A204.1 (cell line): ENCODE measurements at regions not wholly inside any gene's neighbourhood (a gene's known extent, or its start where the extent isn't known, plus 50 kb on each side); places are given as distances from the start of the nearest gene placed in this dataset.

Experiments used
- FAIRE-seq: peaks from 2 replicates; lab custom pipeline; 2012; peaks lifted over from hg19 to GRCh38; lab: Jason Lieb, UNC

GRCh38 chr10:3951993-3952392, 167.0 kb upstream of the KLF6 start:
- no peak for FAIRE-seq

GRCh38 chr10:3950676-3951275, 165.8 kb upstream of the KLF6 start:
- FAIRE-seq = no peak

GRCh38 chr10:3949711-3950110, 164.7 kb upstream of the KLF6 start:
- no peak for FAIRE-seq

GRCh38 chr10:3948843-3949242, 163.8 kb upstream of the KLF6 start:
- no peak for FAIRE-seq

GRCh38 chr10:3946234-3947229, 161.5 kb upstream of the KLF6 start:
- no peak for FAIRE-seq

- no peak for FAIRE-seq
Observed at GRCh38 chr10:3945026-3945425, 160.0 kb upstream of the KLF6 start.

- no peak for FAIRE-seq
Observed at GRCh38 chr10:3944591-3944990, 159.6 kb upstream of the KLF6 start.

- no peak for FAIRE-seq
Observed at GRCh38 chr10:3943695-3944257, 158.8 kb upstream of the KLF6 start.

- FAIRE-seq = no peak
Observed at GRCh38 chr10:3942937-3943489, 158.0 kb upstream of the KLF6 start.

- FAIRE-seq = no peak
Observed at GRCh38 chr10:3941676-3942075, 156.7 kb upstream of the KLF6 start.

GRCh38 chr10:3936422-3937040, 151.5 kb upstream of the KLF6 start:
- no peak for FAIRE-seq

GRCh38 chr10:3935933-3936359, 150.9 kb upstream of the KLF6 start:
- no peak for FAIRE-seq

- FAIRE-seq = no peak
Observed at GRCh38 chr10:3935141-3935540, 150.1 kb upstream of the KLF6 start.

GRCh38 chr10:3933733-3934132, 148.7 kb upstream of the KLF6 start:
- FAIRE-seq = no peak

GRCh38 chr10:3932597-3933375, 147.8 kb upstream of the KLF6 start:
- FAIRE-seq = no peak

GRCh38 chr10:3931901-3932300, 146.9 kb upstream of the KLF6 start:
- no peak for FAIRE-seq

GRCh38 chr10:3931224-3931623, 146.2 kb upstream of the KLF6 start:
- no peak for FAIRE-seq

- FAIRE-seq = no peak
Observed at GRCh38 chr10:3928569-3928968, 143.6 kb upstream of the KLF6 start.

GRCh38 chr10:3928078-3928477, 143.1 kb upstream of the KLF6 start:
- no peak for FAIRE-seq

GRCh38 chr10:3926675-3927525, 141.9 kb upstream of the KLF6 start:
- no peak for FAIRE-seq

GRCh38 chr10:3926258-3926657, 141.2 kb upstream of the KLF6 start:
- no peak for FAIRE-seq
